GM20000 (cell line): ENCODE measurements at regions not wholly inside any gene's neighbourhood (a gene's known extent, or its start where the extent isn't known, plus 50 kb on each side); places are given as distances from the start of the nearest gene placed in this dataset.

ENCODE experiments used
- DNase-seq: peaks from one replicate; pipeline ENCODE4 v3.0.0; 2012; ENCODE audit warnings: low spot score
- TF ChIP-seq, protein P1 (sequence below): IDR thresholded peaks from 2 replicates; pipeline ENCODE4 v1.5.1; 2012; ENCODE audit warnings: mild to moderate bottlenecking, control low read depth; ENCODE audit errors: extremely low read depth, missing control alignments

DNA sequence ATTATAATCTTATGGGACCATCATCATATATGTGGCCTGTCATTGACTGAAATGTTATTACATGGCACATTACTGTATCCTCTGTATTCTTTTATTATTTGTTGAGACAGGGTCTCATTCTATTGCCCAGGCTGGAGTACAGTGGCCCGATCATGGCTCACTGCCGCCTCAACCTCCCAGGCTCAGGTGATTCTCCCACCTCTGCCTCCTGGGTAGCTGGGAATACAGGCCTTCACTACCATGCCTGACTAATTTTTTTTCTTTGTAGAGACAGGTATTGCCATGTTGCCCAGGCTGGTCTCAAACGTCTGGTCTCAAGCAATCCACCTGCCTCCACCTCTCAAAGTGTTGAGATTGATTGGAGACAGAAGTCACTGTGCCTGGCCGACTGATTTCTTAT, 153.2 kb downstream of the RASSF9 start:
- TF ChIP-seq, protein P1, sequence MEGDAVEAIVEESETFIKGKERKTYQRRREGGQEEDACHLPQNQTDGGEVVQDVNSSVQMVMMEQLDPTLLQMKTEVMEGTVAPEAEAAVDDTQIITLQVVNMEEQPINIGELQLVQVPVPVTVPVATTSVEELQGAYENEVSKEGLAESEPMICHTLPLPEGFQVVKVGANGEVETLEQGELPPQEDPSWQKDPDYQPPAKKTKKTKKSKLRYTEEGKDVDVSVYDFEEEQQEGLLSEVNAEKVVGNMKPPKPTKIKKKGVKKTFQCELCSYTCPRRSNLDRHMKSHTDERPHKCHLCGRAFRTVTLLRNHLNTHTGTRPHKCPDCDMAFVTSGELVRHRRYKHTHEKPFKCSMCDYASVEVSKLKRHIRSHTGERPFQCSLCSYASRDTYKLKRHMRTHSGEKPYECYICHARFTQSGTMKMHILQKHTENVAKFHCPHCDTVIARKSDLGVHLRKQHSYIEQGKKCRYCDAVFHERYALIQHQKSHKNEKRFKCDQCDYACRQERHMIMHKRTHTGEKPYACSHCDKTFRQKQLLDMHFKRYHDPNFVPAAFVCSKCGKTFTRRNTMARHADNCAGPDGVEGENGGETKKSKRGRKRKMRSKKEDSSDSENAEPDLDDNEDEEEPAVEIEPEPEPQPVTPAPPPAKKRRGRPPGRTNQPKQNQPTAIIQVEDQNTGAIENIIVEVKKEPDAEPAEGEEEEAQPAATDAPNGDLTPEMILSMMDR, result no peak
- DNase-seq, result no peak

DNA sequence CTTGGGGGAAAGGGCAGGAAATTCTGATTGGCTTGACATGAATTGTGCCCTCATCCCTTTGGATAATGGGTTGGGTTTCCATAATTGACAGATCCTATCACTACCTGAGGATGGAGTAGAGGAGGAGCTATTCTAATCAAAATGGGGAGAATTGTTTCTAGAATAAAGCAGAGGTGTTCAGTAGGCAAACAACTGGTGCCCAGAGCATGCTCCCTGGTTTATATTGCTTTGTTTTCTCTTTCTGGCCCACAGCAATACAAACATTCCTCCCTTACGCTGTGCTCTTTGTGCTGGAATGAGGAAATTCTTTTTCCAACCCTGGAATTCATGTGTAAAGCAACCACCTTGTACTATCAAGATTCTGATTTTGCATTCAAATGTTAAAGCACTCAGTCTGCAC, 147.4 kb downstream of the RASSF9 start:
- DNase-seq, result no peak
- TF ChIP-seq, protein P1, result no peak

DNA sequence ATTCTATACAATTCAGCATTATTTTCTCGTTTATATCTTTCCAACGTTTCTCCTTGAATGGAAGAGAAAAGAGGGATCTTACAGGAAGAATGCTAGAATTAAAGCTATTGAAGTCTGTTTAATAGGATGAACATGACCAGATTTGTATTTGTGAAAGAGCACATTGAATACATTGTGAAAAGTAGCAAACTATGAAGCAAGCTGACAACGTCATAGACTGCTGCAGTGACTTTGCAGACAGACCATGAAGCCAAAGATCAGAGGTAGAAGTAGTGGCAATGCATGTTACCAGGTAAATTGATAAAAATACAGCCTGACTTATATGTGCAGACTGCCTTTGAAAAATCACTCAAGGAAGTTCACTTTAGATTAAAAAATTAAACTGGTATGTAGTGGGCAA, 146.1 kb downstream of the RASSF9 start:
- DNase-seq, result no peak
- TF ChIP-seq, protein P1, result no peak

- no peak for DNase-seq
- TF ChIP-seq, protein P1, result no peak
Observed at GRCh38 chr12:85693093-85693665, 143.0 kb downstream of the RASSF9 start.

- TF ChIP-seq, protein P1, result no peak
- DNase-seq, result no peak
Observed at GRCh38 chr12:85695097-85695715, 141.0 kb downstream of the RASSF9 start.

DNA sequence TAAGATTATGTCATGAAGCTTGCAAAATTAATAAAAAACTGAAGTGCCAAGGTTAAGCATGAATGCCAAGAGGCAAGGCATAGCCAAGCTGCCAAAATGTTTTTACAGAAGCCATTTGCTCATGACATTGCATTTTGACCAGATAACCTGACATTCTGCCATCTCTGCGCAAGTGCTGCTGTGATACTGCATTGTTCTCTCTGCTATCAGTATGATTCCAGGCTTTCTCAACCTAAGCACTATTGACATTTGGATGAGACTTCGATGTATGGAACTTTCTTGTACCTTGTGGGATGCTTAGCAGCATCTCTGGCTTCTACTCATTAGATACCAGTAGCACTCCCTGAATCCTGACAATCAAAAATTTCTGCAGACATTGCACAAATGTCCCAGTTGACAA, 139.2 kb downstream of the RASSF9 start:
- no peak for DNase-seq
- TF ChIP-seq, protein P1, result no peak

GRCh38 chr12:85698937-85699336, 137.3 kb downstream of the RASSF9 start:
- TF ChIP-seq, protein P1, result no peak
- DNase-seq, result no peak
